DND-41 (cell line): ENCODE measurements at regions not wholly inside any gene's neighbourhood (a gene's known extent, or its start where the extent isn't known, plus 50 kb on each side); places are given as distances from the start of the nearest gene placed in this dataset.

Experiments used
- ATAC-seq: fragments of 200-7000 bp; cut with Tn5 transposase; 3 replicates; pipeline ENCODE4 v1.9.1; 2021; ENCODE audit warnings: low read depth; ENCODE audit not compliant: insufficient read depth
- DNase-seq: peaks from one replicate; pipeline ENCODE4 v3.0.0-alpha.2; 2020
- H2AFZ ChIP-seq: 2 replicates; pipeline ENCODE4 v1.6.0; 2012; ENCODE audit warnings: low read depth, low read length
- H3K27ac ChIP-seq: 2 replicates; pipeline ENCODE4 v1.5.1; 2012; ENCODE audit warnings: low read length, inconsistent platforms
- H3K27me3 ChIP-seq: fragments of 200-600 bp; sonication (generic); 2 replicates; pipeline ENCODE4 v1.6.0; 2012; ENCODE audit warnings: low read length, mild to moderate bottlenecking, inconsistent platforms; ENCODE audit not compliant: insufficient read depth, poor library complexity
- H3K36me3 ChIP-seq: 2 replicates; pipeline ENCODE4 v1.5.1; 2012; ENCODE audit warnings: low read length, inconsistent platforms; ENCODE audit not compliant: insufficient read depth
- H3K4me1 ChIP-seq: 2 replicates; pipeline ENCODE4 v1.5.1; 2012; ENCODE audit warnings: mild to moderate bottlenecking, low read length; ENCODE audit not compliant: insufficient read depth
- H3K4me2 ChIP-seq: 2 replicates; pipeline ENCODE4 v1.6.0; 2012; ENCODE audit warnings: mild to moderate bottlenecking, moderate library complexity, low read length, inconsistent platforms; ENCODE audit not compliant: insufficient read depth
- H3K4me3 ChIP-seq, 2 experiments: fragments of 200-600 bp in 1 of 2; shearing (Covaris generic) in 1 of 2; 2 replicates each; pipeline ENCODE4 v1.5.1; 2012 to 2016; ENCODE audit warnings: inconsistent platforms in 2 of 2, low read length in 2 of 2, mild to moderate bottlenecking in 2 of 2, low read depth in 1 of 2, moderate library complexity in 1 of 2
- H3K79me2 ChIP-seq: 2 replicates; pipeline ENCODE4 v1.6.0; 2012; ENCODE audit warnings: low read length, inconsistent platforms; ENCODE audit not compliant: insufficient read depth
- H3K9ac ChIP-seq: 2 replicates; pipeline ENCODE4 v1.6.0; 2012; ENCODE audit warnings: low read depth, mild to moderate bottlenecking, inconsistent platforms, low read length, moderate library complexity
- H3K9me3 ChIP-seq: 2 replicates; pipeline ENCODE4 v1.5.1; 2012; ENCODE audit warnings: low read length, moderate library complexity, mild to moderate bottlenecking, inconsistent platforms; ENCODE audit not compliant: insufficient read depth, severe bottlenecking
- H4K20me1 ChIP-seq: 2 replicates; pipeline ENCODE4 v1.6.0; 2012; ENCODE audit warnings: low read length; ENCODE audit not compliant: insufficient read depth
- EZH2 ChIP-seq: IDR thresholded peaks from 3 replicates; pipeline ENCODE4 v1.6.1; 2012; ENCODE audit warnings: borderline replicate concordance, low read depth, mild to moderate bottlenecking, moderate library complexity, low read length, inconsistent platforms; ENCODE audit not compliant: severe bottlenecking
- TF ChIP-seq, protein P1 (sequence below): IDR thresholded peaks from 2 replicates; pipeline ENCODE4 v1.5.1; 2012; ENCODE audit warnings: borderline replicate concordance, low read length, moderate library complexity, mild to moderate bottlenecking; ENCODE audit not compliant: poor library complexity, severe bottlenecking; ENCODE audit errors: extremely low read depth

DNA sequence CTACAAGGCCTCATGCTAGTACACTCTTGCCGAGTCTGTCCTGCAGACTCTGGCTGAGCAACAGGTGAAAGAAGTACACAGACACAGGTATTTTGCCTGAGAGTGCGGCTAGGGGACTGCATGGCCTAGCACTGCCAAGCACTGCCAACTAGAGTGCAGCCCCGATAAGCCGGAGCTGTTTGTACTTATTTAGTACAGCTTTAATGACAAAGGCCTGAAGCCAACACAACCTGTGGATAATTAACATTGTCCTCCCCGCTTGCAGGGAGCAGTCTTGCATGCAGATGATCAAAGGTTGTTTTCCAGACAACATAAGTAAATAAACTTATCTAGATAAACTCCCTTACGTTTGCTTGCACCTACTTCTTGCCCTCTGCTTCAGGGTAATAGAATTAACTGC lies 63.7 kb upstream of the MMADHC start:
- no peak overlapping the region for H3K9ac ChIP-seq
- H3K79me2 ChIP-seq: no peaks in the 10 kb centered on the region
- no peaks in the 10 kb centered on the region for H3K27me3 ChIP-seq
- ATAC-seq: no peak
- no peak overlapping the region for H3K4me3 ChIP-seq
- H3K4me1 ChIP-seq: no peaks in the 10 kb centered on the region
- H4K20me1 ChIP-seq: no peaks in the 10 kb centered on the region
- DNase-seq: no peak
- H2AFZ ChIP-seq: no peak overlapping the region
- no peak overlapping the region for H3K27ac ChIP-seq
- H3K36me3 ChIP-seq: no peaks in the 10 kb centered on the region
- no peak overlapping the region for H3K4me2 ChIP-seq
- TF ChIP-seq EZH2: no peak
- TF ChIP-seq, protein P1, sequence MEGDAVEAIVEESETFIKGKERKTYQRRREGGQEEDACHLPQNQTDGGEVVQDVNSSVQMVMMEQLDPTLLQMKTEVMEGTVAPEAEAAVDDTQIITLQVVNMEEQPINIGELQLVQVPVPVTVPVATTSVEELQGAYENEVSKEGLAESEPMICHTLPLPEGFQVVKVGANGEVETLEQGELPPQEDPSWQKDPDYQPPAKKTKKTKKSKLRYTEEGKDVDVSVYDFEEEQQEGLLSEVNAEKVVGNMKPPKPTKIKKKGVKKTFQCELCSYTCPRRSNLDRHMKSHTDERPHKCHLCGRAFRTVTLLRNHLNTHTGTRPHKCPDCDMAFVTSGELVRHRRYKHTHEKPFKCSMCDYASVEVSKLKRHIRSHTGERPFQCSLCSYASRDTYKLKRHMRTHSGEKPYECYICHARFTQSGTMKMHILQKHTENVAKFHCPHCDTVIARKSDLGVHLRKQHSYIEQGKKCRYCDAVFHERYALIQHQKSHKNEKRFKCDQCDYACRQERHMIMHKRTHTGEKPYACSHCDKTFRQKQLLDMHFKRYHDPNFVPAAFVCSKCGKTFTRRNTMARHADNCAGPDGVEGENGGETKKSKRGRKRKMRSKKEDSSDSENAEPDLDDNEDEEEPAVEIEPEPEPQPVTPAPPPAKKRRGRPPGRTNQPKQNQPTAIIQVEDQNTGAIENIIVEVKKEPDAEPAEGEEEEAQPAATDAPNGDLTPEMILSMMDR: no peak
- H3K9me3 ChIP-seq: no peaks in the 10 kb centered on the region

DNA sequence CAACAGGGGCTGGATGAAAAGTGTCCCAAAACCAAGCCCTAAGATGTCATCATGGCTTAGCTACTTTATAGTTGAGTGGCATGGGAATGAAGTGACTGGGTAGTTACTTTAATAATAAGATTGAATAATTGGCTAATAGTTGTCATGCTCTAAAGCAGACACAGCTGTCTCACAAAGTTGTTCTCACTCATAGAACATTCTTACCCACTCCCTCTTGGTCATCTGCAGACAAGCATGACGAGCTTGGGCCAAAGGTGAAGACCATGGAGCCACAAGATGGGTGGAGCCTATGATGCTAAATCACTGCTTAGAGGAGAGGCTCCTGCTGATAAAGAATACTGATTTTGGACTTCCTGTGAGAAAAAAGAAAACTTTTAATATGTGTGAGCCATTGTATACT lies 62.4 kb upstream of the MMADHC start:
- Histone ChIP-seq H3K4me3 (no peak overlapping the region), H3K4me1 (no peaks in the 10 kb centered on the region), H3K27ac (no peak overlapping the region), H3K36me3 (no peaks in the 10 kb centered on the region), H2AFZ (no peak overlapping the region), H3K9me3 (no peaks in the 10 kb centered on the region), H3K4me2 (no peak overlapping the region), H3K79me2 (no peaks in the 10 kb centered on the region), H3K9ac (no peak overlapping the region), H4K20me1 (no peaks in the 10 kb centered on the region), H3K27me3 (no peaks in the 10 kb centered on the region)
- TF ChIP-seq, protein P1: no peak
- TF ChIP-seq EZH2: no peak
- no peak for ATAC-seq
- no peak for DNase-seq

GRCh38 chr2:149648282-149649030 lies 60.9 kb upstream of the MMADHC start:
- Histone ChIP-seq H3K36me3 (no peaks in the 10 kb centered on the region), H3K4me1 (no peaks in the 10 kb centered on the region), H3K27ac (no peak overlapping the region), H3K4me3 (no peak overlapping the region), H3K9ac (no peak overlapping the region), H3K79me2 (no peaks in the 10 kb centered on the region), H3K9me3 (no peaks in the 10 kb centered on the region), H3K4me2 (no peak overlapping the region), H3K27me3 (no peaks in the 10 kb centered on the region), H2AFZ (no peak overlapping the region), H4K20me1 (no peaks in the 10 kb centered on the region)
- ATAC-seq (no peak), DNase-seq (no peak)
- TF ChIP-seq, protein P1: no peak
- no peak for TF ChIP-seq EZH2

- Histone ChIP-seq H3K79me2 (no peaks in the 10 kb centered on the region), H3K36me3 (no peaks in the 10 kb centered on the region), H3K4me1 (no peaks in the 10 kb centered on the region), H3K9me3 (no peaks in the 10 kb centered on the region), H3K27me3 (no peaks in the 10 kb centered on the region), H3K4me3 (no peak overlapping the region), H2AFZ (no peak overlapping the region), H3K27ac (no peak overlapping the region), H3K4me2 (no peak overlapping the region), H3K9ac (no peak overlapping the region), H4K20me1 (no peaks in the 10 kb centered on the region)
- ATAC-seq (no peak), DNase-seq (no peak)
- no peak for TF ChIP-seq EZH2
- TF ChIP-seq, protein P1: no peak
Observed at GRCh38 chr2:149645391-149645790, 57.8 kb upstream of the MMADHC start.
